ENCODE measurements at regions not wholly inside any gene's neighbourhood (a gene's known extent, or its start where the extent isn't known, plus 50 kb on each side); places are given as distances from the start of the nearest gene placed in this dataset.
"Not testable (repeated sequence)": the region's sequence is repeated elsewhere in the genome, so short reads cannot be mapped to it uniquely, and the experiment has no call there.

- no peak for DNase-seq
These were observed 197.6 kb downstream of the MAF start for GRCh38 chr16:79402920-79403319.

DNA sequence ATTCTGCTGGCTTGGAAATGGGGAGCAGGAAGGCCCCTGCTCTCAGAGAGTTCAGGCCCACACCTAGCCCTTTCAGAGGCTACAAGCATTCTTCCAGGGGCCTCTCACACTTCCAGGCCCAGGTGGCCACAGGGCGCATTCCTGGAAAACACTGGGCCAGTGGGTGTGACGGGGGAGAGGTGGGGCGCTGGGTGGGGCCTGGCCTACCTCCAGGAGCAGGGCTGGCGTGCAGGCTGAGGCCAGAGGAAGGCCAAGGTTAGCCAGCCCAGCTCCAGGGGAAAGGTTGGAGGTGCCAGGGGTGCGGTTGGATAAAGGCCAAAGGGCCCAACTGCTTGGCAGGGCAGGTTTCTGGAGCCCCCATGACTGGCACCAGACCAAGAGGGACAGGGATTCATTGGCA, 198.2 kb downstream of the MAF start:
- no peak for DNase-seq

- no peak for DNase-seq
These were observed 198.8 kb downstream of the MAF start for GRCh38 chr16:79401782-79402181.

- DNase-seq: no peak
These were observed 199.4 kb downstream of the MAF start for GRCh38 chr16:79401157-79401556.

DNA sequence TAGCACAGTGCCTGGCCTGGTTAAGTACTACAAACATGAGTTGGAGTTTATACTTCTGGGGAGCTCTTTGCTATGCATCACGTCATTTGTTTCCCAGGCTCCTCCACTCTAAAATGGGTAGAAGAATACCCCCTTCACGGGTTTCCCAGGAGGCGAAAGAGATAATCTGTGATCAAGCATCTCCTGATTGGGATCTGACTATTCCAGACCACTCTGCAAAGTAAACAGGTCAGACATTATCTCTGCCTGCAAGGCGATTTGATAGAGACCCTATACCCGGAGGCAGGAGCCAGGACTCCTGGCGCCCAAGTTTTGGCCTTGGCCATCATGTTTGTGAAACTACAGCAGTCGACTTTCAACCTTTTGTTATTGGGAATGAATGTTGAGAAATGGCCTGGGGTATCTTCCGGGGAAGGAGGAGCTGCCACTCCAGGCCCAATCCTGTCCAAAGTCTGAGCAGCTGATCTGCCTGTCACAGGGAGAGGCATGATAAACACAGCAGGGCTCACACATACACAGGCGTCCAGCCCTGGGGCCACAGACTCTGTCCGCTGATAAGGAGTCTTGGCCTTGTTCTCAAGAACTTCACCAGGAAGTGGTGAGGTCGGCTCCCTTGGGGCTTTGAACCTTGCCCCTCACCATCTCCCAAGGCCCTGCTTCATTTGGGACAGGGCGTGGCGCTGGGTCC, 199.9 kb downstream of the MAF start:
- no peak for DNase-seq

- no peak for DNase-seq
These were observed 204.9 kb downstream of the MAF start for GRCh38 chr16:79395591-79395990.

- no peak for DNase-seq
These were observed 206.3 kb downstream of the MAF start for GRCh38 chr16:79394206-79394605.

DNA sequence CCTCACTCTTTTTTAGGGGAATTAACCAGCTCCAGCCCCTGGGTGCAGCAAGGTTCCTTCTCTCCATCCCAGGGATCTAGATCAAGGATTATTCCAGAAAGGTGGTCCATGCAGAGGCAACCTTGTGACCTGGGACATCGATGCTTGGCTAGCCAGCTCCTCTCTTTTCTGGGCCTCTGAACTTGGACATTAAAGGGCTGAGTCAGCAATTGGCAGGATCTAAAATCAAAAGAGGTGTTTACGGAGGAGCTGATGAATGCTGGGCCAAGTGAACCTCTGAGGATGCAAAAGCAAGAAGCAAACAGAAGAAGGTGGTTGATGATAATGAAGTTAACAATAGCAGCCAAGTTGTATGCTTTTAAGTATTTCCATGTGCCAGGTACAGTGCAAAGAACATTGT, 207.0 kb downstream of the MAF start:
- no peak for DNase-seq

DNA sequence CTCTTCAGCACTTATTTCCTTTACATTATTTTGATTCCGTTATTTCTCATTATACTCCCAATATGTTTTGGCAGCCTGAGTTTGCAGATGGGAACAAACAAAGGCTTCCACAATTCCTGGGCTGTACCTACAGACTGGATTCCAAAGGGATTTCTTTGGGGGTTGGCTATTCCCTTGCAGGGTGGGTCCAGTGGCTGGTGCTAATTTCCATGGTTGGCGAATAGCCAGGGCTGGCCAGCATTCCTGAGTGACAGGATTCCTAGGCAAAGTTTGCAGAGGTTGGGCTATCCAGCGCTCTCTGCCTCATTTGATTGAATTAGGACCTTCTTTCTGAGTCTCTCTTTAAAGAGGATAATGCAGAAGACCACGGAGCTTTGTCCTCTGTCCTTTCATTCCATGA, 207.4 kb downstream of the MAF start:
- DNase-seq: no peak

DNA sequence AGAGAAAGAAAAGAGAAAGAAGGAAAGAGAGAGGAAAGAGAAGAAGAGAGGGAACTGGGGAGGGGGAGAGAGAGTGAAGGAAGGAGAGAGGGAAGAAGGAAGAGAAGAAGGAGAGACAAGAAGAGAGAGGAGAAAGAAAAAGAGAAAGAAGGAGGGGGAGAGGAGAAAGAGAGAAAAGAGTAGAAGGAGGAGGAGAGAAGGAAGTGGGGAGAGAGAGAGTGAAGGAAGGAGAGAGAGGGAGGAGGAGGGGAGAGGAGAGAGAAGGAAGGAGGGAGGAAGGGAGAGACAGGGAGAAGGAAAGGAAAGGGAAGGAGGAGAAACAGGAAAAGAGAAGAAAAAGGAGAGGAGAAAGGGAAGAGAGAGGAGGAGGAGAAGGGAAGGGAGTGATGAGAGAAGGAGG, 208.5 kb downstream of the MAF start:
- no peak for DNase-seq

GRCh38 chr16:79391395-79391794, 209.1 kb downstream of the MAF start:
- DNase-seq: no peak

GRCh38 chr16:79390481-79391051, 210.0 kb downstream of the MAF start:
- no peak for DNase-seq

GRCh38 chr16:79388396-79388795, 212.1 kb downstream of the MAF start:
- no peak for DNase-seq

- DNase-seq: no peak
These were observed 214.2 kb downstream of the MAF start for GRCh38 chr16:79386299-79386698.

DNA sequence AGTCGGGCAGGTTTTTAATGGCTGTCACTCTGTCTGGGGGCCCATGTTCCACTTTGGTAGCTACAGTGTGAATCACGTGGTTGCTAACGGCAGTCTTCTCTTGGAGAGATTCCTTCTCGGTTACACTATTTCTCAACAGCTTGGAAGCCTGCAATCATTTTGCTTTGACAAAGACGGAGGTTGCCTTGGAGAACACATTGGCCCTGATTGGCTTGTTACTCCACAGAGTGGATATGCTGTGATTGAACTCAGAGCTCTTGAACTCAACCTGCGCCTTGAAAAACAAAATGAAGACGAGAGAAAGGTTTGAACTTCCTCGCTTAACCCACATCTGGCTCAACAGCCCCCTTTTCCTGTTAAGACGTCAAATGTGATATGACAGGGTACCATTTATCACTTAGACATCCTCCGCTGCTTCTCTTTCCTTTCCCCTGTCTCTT, 218.9 kb downstream of the MAF start:
- DNase-seq: no peak

- no peak for DNase-seq
These were observed 219.4 kb downstream of the MAF start for GRCh38 chr16:79380995-79381602.

DNA sequence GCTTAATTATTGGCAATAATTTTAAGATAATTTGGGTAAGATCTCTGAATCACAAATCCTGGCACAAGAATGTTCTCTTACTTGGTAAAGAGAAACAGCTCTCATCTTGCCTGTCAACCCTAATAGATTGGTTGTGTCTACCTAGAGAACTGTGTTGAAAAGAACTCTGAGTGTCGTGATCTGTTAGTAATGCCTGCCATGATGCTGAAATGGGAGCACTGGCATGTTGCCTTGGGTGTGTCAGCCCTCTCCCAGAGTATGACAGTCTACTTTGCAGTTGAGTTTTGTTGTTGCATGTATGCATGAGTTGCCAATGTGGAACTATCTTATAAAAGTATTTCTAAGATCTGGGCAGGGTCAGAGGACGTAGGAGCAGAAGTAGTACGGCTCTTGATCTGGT, 221.4 kb downstream of the MAF start:
- DNase-seq: no peak

GRCh38 chr16:79377082-79377481, 223.5 kb downstream of the MAF start:
- DNase-seq: not testable (repeated sequence)

GRCh38 chr16:79375351-79375750, 225.2 kb downstream of the MAF start:
- no peak for DNase-seq

- no peak for DNase-seq
These were observed 227.9 kb downstream of the MAF start for GRCh38 chr16:79372503-79373184.

DNA sequence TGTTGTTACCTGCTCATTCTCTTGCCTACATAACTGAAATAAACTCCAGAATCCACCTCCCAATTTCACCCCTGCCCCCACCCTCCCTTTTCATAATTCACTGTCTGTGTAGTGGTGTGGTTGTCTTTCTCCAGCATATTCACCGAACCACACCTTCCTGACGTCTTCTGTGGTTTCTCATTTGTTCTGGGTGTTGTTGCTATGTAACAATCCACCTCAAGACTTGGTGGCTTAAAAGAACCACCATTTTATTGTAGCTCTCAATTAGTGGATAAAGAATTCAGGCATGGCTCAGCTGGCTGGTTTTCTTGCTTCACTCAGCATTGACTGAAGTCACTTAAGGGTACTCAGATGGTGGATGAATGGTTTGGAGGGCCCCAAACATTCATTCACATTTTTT, 229.8 kb downstream of the MAF start:
- no peak for DNase-seq

DNA sequence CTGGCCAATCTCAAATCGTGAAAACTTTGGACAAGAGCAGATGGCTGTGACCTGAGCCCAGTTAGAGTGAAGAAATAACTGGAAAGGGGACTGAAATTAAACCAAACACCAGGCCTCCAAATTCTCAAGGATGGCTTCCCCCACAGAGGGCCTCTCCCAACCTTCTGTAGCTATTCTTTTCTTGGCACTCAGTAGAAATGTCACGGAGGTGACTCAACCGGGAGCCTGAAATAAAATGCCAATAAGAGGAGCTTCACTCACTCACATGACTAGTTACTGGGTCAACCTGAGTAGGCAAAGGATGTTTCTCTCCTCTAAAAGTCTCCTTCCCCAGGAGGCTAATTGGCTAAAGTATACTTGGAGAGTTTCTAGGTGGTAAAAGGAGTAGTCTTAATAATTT, 230.7 kb downstream of the MAF start:
- no peak for DNase-seq

DNA sequence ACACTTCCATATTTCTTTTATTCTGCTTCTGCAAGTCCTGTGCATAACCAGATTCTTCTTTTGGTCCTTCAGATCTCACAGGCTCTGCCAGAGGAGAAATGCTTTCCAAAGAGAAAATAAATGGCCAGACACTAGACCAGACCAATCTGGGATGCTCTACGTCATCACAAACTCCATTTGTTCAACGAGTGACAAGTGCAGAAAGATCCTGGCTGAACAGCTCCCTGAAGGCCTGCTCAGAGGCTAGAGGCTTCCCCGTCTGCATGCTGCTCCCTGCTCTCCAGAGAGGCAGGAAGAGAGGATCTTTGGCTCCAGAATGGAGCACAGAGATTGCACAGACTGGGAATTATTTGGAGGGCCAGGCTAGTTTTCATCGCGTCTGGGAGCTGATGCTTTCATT, 232.7 kb downstream of the MAF start:
- no peak for DNase-seq

- DNase-seq: no peak
These were observed 233.9 kb downstream of the MAF start for GRCh38 chr16:79366635-79367034.

All from DMS79 (cell line).